OCI-LY7 (cell line): ENCODE measurements at regions not wholly inside any gene's neighbourhood (a gene's known extent, or its start where the extent isn't known, plus 50 kb on each side); places are given as distances from the start of the nearest gene placed in this dataset.

Experiments
- EZH2phosphoT487 ChIP-seq: fragments of 200-600 bp; sonication (generic); IDR thresholded peaks from 2 replicates; pipeline ENCODE4 v1.6.1; 2018; ENCODE audit warnings: low read depth, borderline replicate concordance, mild to moderate bottlenecking, mixed run types, antibody characterized with exemption, low read length, moderate library complexity, mixed read lengths
- TF ChIP-seq, protein P1 (sequence below): fragments of 200-600 bp; sonication (generic); conservative IDR thresholded peaks from 2 replicates; pipeline ENCODE4 v1.5.1; 2014; ENCODE audit warnings: mild to moderate bottlenecking, antibody characterized with exemption, low read length, moderate library complexity, mixed read lengths

- TF ChIP-seq, protein P1, sequence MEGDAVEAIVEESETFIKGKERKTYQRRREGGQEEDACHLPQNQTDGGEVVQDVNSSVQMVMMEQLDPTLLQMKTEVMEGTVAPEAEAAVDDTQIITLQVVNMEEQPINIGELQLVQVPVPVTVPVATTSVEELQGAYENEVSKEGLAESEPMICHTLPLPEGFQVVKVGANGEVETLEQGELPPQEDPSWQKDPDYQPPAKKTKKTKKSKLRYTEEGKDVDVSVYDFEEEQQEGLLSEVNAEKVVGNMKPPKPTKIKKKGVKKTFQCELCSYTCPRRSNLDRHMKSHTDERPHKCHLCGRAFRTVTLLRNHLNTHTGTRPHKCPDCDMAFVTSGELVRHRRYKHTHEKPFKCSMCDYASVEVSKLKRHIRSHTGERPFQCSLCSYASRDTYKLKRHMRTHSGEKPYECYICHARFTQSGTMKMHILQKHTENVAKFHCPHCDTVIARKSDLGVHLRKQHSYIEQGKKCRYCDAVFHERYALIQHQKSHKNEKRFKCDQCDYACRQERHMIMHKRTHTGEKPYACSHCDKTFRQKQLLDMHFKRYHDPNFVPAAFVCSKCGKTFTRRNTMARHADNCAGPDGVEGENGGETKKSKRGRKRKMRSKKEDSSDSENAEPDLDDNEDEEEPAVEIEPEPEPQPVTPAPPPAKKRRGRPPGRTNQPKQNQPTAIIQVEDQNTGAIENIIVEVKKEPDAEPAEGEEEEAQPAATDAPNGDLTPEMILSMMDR: no peak
- no peak for TF ChIP-seq EZH2phosphoT487
These were observed 361.1 kb upstream of the IRX1 start for GRCh38 chr5:3234566-3234965.
